HL-60 (cell line): ENCODE measurements at regions not wholly inside any gene's neighbourhood (a gene's known extent, or its start where the extent isn't known, plus 50 kb on each side); places are given as distances from the start of the nearest gene placed in this dataset.

Experiments used
- DNase-seq, 2 experiments: peaks; one replicate each; pipeline ENCODE4 v3.0.0-alpha.2; 2010 to 2020; ENCODE audit warnings: low read depth in 1 of 2, low spot score in 1 of 2
- H3K27ac ChIP-seq: fragments of 250-450 bp; sonication (Bioruptor Pico); replicated peaks from 2 replicates; pipeline ENCODE4 v1.5.1; 2020; ENCODE audit warnings: mild to moderate bottlenecking, moderate library complexity
- H3K27me3 ChIP-seq: fragments of 250-450 bp; sonication (Bioruptor Pico); 2 replicates; pipeline ENCODE4 v1.5.1; 2021; ENCODE audit warnings: mild to moderate bottlenecking, moderate library complexity; ENCODE audit not compliant: insufficient read depth, poor library complexity, severe bottlenecking
- H3K4me3 ChIP-seq: replicated peaks from 2 replicates; pipeline ENCODE4 v1.5.1; 2011; ENCODE audit warnings: mild to moderate bottlenecking, control low read depth, low read length; ENCODE audit not compliant: insufficient read depth
- GABPA ChIP-seq: IDR thresholded peaks from 2 replicates; pipeline ENCODE4 v1.6.1; 2012; ENCODE audit warnings: low read depth
- POLR2AphosphoS5 ChIP-seq: IDR thresholded peaks from 2 replicates; pipeline ENCODE4 v1.6.1; 2012; ENCODE audit warnings: low read depth
- SPI1 ChIP-seq: IDR thresholded peaks from 2 replicates; pipeline ENCODE4 v1.6.1; 2012; ENCODE audit warnings: low read depth, mild to moderate bottlenecking, borderline replicate concordance
- TF ChIP-seq, protein P1 (sequence below): IDR thresholded peaks from one replicate; pipeline ENCODE4 v1.5.1; 2011; ENCODE audit warnings: low read length, control low read depth, inconsistent platforms; ENCODE audit not compliant: insufficient read depth
- TF ChIP-seq, protein P2 (sequence below): IDR thresholded peaks from 2 replicates; pipeline ENCODE4 v1.6.1; 2012; ENCODE audit warnings: low read depth; ENCODE audit not compliant: insufficient replicate concordance

DNA sequence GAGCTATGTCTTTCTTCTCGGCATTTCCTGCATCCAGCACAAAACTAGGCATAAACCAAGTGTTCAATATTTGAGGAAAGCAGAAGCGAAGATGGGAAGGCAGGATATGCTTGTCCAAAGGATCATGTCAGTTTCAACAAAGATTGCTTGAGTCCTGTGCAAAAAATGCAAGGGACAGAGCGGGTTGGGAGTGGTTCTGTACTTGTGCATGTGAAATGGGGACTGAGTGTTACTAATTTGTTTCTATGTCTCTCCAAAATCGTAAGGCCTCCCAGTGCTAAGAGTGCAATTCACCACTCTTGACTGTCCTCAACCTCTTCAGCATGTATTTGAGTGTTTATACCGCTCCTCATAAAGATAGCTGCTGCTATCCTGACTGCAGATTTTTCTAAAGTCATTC lies 166.2 kb downstream of the DLEU7 start:
- Histone ChIP-seq H3K27ac (no peak overlapping the region), H3K27me3 (no peaks in the 10 kb centered on the region), H3K4me3 (no peak overlapping the region)
- DNase-seq, result no peak
- TF ChIP-seq, protein P1, sequence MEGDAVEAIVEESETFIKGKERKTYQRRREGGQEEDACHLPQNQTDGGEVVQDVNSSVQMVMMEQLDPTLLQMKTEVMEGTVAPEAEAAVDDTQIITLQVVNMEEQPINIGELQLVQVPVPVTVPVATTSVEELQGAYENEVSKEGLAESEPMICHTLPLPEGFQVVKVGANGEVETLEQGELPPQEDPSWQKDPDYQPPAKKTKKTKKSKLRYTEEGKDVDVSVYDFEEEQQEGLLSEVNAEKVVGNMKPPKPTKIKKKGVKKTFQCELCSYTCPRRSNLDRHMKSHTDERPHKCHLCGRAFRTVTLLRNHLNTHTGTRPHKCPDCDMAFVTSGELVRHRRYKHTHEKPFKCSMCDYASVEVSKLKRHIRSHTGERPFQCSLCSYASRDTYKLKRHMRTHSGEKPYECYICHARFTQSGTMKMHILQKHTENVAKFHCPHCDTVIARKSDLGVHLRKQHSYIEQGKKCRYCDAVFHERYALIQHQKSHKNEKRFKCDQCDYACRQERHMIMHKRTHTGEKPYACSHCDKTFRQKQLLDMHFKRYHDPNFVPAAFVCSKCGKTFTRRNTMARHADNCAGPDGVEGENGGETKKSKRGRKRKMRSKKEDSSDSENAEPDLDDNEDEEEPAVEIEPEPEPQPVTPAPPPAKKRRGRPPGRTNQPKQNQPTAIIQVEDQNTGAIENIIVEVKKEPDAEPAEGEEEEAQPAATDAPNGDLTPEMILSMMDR, result no peak
- TF ChIP-seq, protein P2, sequence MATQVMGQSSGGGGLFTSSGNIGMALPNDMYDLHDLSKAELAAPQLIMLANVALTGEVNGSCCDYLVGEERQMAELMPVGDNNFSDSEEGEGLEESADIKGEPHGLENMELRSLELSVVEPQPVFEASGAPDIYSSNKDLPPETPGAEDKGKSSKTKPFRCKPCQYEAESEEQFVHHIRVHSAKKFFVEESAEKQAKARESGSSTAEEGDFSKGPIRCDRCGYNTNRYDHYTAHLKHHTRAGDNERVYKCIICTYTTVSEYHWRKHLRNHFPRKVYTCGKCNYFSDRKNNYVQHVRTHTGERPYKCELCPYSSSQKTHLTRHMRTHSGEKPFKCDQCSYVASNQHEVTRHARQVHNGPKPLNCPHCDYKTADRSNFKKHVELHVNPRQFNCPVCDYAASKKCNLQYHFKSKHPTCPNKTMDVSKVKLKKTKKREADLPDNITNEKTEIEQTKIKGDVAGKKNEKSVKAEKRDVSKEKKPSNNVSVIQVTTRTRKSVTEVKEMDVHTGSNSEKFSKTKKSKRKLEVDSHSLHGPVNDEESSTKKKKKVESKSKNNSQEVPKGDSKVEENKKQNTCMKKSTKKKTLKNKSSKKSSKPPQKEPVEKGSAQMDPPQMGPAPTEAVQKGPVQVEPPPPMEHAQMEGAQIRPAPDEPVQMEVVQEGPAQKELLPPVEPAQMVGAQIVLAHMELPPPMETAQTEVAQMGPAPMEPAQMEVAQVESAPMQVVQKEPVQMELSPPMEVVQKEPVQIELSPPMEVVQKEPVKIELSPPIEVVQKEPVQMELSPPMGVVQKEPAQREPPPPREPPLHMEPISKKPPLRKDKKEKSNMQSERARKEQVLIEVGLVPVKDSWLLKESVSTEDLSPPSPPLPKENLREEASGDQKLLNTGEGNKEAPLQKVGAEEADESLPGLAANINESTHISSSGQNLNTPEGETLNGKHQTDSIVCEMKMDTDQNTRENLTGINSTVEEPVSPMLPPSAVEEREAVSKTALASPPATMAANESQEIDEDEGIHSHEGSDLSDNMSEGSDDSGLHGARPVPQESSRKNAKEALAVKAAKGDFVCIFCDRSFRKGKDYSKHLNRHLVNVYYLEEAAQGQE, result no peak
- TF ChIP-seq POLR2AphosphoS5 (no peak), SPI1 (no peak), GABPA (no peak)

DNA sequence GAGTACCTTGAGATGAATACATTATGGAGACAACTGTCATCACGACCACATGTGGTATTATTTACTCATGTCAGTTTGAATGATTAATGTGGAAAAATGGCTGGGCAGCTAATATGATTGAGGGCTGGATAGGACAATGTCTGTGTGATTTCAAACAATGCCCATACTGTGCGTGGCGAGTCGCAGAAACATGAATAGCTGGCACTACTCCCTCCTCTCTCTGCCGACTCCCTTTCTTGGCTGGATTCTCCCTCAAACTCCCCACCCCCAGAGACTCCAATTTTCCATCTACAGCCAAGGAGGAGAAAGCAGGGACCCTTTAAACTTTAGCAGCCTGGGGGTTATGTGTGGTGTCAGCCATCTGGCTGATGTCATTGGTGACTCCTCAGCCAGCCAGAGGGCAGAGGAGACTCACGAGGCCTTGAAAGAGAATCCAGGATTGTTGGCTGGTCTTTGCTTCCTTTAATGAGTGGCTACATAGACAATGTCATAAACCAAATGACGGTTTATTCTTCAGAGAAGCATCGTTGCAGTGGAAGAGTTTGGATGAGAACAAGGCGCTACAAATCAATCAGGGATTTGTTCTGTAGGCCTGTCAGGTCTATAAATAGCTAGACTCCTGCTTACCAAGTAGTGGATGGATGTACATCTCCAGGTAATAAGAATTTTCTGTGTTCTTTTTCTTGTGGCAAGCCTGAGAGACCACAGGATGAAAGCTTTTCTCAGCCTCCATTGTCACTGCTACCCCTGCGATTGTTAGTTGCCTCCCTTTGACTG lies 165.6 kb downstream of the DLEU7 start:
- DNase-seq, result no peak
- no peak overlapping the region for H3K27ac ChIP-seq

DNA sequence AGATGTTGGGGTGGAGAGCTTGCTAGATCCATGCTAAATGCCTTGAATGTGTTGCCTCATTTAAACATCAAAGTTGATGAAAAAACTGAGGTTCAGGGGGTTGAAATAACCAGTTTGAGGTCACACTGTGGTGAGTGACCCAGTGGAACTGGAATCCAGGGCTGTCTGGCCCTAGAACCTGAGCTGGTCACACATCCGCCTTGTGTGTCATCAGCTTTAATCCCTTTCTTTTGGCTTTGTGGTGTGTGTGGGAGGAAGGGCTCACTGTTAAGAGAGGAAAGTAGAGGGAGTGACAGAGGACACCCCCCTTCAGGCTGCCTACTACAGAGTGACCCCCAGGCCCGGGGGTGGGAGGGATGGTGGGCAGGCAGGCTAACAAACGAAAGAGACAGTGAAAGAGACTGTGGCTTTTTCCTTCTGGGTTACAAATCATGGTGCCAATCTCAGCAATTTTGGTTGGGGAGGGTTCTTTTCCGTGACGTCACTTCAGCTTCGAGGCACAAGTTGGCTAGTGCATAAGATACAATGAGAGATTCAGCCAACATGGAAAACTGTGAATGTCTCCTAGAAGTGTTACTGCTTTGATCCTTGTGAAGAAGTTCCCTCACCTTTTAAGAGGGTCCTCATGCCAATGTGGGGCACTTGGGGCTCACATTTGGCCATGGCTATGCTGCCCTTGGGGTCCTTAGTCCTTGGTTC lies 164.9 kb downstream of the DLEU7 start:
- TF ChIP-seq GABPA, result no peak
- TF ChIP-seq POLR2AphosphoS5, result no peak
- TF ChIP-seq, protein P2, result no peak
- no peak for TF ChIP-seq SPI1
- TF ChIP-seq, protein P1, result no peak
- Histone ChIP-seq H3K27me3 (no peaks in the 10 kb centered on the region), H3K4me3 (no peak overlapping the region), H3K27ac (no peak overlapping the region)
- no peak for DNase-seq

More for the DNA sequence above, 165.6 kb downstream of the DLEU7 start:
- TF ChIP-seq GABPA (no peak), SPI1 (no peak)
- TF ChIP-seq, protein P1, result no peak
- H3K27me3 ChIP-seq, result no peaks in the 10 kb centered on the region
- H3K4me3 ChIP-seq, result no peak overlapping the region
